Fibroblast of skin of abdomen (primary cell): ENCODE measurements at regions not wholly inside any gene's neighbourhood (a gene's known extent, or its start where the extent isn't known, plus 50 kb on each side); places are given as distances from the start of the nearest gene placed in this dataset.

Source experiments
- DNase-seq: peaks from one replicate; pipeline ENCODE4 v3.0.0-alpha.2; 2013

DNA sequence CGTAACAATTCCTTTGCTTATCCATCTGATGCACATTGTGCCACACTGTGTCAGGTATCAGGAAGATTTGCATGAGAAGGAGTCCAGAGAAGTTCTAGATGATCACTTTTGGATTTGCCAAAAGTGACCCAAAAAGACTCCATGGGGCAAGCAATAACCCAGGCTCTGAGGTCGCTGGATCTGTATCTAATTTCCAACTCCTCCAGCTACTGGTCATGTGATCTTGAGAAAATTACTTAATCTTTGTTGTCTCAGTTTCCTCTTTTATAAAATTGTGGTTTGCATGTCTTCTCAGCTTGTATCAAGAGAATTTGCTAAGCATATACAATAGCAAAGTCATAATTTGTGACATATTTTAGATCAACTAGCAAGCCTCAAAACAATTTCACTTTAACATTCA is 61.3 kb upstream of the ITGA4 start:
- DNase-seq: peak; percentile 27

DNA sequence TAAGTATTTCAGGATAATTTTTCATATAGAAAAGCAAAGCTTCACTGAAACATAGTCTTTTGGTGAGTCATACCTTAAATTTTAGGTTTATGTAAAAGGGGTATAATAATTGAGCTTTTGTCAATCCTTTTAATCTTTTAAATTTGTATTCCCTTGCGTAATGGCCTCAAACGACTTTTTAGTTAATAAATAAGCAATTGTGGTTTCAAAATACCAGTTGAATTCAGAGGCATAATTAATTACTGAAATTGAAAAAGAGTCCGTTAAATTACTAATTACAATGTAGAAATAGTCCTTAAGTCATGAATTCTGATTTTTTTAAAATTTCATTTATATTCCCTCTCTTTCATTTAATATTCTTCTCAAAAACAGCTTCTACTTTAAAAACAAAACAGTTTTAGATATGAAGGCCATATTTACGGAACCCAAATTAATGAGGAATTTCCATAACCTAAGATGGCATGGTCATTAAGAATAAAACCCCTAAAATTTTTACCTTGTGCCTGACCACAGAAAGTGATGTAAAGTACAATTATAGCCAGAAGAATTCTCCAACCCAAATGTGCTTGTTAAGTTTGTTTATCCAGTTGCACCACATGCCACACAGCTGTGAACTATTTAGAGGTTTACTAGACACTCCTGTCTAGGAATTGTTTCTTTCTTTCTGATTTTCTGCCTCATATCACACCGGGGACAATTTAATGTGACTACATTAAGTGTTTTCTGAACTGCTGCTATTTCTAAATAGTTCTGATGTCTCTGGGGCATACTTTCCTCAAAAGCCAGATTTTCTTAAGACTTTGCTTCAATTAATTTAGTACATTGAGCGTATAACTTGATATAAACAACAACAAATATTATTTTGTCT is 60.7 kb upstream of the ITGA4 start:
- peak; percentile 49 for DNase-seq

DNA sequence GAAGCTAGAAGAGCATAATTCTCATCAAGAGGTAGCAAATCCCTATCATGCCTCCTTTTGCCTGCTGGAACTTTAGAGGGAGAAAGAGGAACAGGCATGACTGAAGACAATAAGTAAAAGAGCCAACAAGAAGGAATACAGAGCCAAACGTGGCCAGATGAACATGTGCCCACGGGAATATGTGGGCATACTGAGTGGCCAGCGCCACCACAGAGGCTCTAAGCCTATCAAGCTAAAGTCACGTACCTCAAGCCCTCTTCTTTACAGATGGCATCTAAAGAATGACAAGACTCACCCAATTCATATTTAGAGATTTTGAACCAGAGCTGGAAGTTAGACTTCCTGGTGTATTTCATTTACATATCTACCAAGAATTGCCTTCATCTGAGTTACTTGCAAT is 59.9 kb upstream of the ITGA4 start:
- DNase-seq: no peak

DNA sequence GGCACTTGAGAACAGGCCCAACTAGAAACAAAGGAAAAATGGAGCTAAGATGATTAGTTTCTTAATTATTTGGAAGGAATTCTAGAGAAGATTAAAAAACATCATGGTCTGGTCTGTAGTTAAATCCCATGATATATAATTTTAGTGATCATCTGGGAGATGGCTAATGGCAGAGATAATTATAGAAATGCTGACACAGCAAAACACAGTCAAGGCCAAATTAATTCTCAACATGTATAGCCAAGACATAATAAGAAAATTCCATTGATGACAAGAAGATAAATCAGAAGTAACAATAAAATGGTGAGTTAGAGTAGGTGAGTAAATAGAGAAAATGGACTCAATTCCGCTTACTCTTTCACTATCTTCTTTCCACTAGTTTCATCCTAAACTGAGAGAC is 59.2 kb upstream of the ITGA4 start:
- DNase-seq: no peak

DNA sequence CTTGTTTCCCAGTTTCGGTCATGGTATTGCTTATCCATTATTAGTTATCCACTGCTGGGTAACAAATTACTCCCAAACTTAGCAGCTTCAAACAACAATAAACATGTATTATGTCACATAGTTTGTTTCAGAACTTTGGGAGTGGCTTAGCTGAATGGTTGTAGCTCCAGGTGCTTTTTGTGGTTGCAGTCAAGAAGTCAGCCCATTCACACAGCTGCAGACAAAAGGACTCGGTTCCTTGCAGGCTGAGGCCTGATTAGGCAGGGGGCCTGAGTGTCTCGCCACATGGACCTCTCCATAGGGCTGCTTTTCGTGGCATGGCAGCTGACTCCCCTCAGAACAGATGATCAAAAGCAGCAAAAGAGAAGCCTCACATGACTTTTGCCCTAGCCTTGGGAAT is 58.2 kb upstream of the ITGA4 start:
- DNase-seq: no peak

DNA sequence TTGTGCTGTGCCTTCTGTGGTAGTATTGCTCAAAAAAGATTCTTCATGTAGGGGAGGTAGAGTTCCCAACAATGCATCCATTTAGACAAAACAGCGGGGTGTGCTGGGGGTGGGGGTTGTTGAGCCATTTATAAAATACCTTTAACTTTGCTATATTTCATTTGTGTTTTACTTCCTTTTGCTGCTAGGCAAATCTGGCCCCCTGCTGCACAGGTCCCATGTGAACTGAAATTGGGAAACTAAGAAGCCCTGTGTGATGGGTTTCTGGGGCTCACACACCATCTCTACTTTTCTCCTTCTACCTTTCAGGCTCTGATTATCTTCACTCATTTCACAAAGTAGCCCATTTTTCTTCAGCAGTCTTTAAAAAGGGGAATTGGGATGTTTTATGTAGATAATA is 52.7 kb upstream of the ITGA4 start:
- no peak for DNase-seq

DNA sequence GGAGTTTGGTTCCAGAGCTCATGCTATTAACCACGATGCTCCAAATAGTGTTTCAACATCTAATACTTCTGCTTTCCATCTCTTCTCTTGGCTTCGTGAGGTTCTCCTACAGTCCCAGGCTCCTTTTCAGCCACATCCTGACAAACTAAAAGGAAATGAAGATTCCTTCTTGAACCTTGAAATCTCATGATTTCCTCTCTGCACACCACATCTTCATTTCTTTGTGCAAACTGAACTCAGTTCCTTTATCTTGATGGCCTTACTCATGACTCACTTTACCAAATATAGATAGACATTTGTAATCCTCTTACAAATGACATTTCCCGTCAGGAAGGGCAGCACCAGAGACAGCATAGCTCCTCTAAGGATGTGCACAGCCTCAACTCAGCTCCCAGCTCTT is 50.0 kb upstream of the ITGA4 start:
- no peak for DNase-seq
